Liver (tissue), 8 donors: ENCODE measurements at regions not wholly inside any gene's neighbourhood (a gene's known extent, or its start where the extent isn't known, plus 50 kb on each side); places are given as distances from the start of the nearest gene placed in this dataset.

Experiments used
- DNase-seq: peaks from one replicate; pipeline ENCODE4 v3.0.0-alpha.2; 2017; ENCODE audit warnings: low spot score
- H3K27ac ChIP-seq, 2 donors: one replicate each; pipeline ENCODE4 v1.7.0; 2013; ENCODE audit warnings: inconsistent platforms in 2 of 2, low read length in 2 of 2, control low read depth in 1 of 2, low read depth in 1 of 2, mild to moderate bottlenecking in 1 of 2
- H3K27me3 ChIP-seq, 4 donors: one replicate each; pipeline versions ENCODE4 v1.6.1 to v1.7.0; 2013; ENCODE audit warnings: low read length in 3 of 4, inconsistent platforms in 1 of 4, mild to moderate bottlenecking in 1 of 4, moderate library complexity in 1 of 4; ENCODE audit not compliant: control insufficient read depth in 4 of 4, insufficient read depth in 4 of 4
- H3K36me3 ChIP-seq, 4 donors: one replicate each; pipeline versions ENCODE4 v1.6.1 to v1.7.0; 2013; ENCODE audit warnings: low read length in 3 of 4, mild to moderate bottlenecking in 3 of 4, low read depth in 1 of 4, moderate library complexity in 1 of 4; ENCODE audit not compliant: control insufficient read depth in 4 of 4, insufficient read depth in 3 of 4
- H3K4me1 ChIP-seq, 4 donors: one replicate each; pipeline versions ENCODE4 v1.6.1 to v1.7.0; 2013; ENCODE audit warnings: low read length in 3 of 4, mild to moderate bottlenecking in 3 of 4, moderate library complexity in 1 of 4; ENCODE audit not compliant: control insufficient read depth in 4 of 4, insufficient read depth in 4 of 4
- H3K4me3 ChIP-seq, 3 donors: one replicate each; pipeline versions ENCODE4 v1.6.1 to v1.7.0; 2013; ENCODE audit warnings: low read length in 3 of 3, control low read depth in 1 of 3, low read depth in 1 of 3, mild to moderate bottlenecking in 1 of 3
- H3K9ac ChIP-seq, 2 donors: one replicate each; pipeline ENCODE4 v1.7.0; 2013; ENCODE audit warnings: low read length in 2 of 2, mild to moderate bottlenecking in 2 of 2, moderate library complexity in 2 of 2, control low read depth in 1 of 2, low read depth in 1 of 2
- H3K9me3 ChIP-seq, 4 donors: one replicate each; pipeline versions ENCODE4 v1.6.1 to v1.7.0; 2013; ENCODE audit warnings: low read length in 3 of 4; ENCODE audit not compliant: control insufficient read depth in 4 of 4
- ATF3 ChIP-seq: IDR thresholded peaks from 2 replicates; pipeline ENCODE4 v1.6.1; 2016; ENCODE audit warnings: antibody characterized with exemption
- CTCF ChIP-seq: fragments of 150-350 bp; IDR thresholded peaks from 2 replicates; pipeline ENCODE4 v1.5.1; 2017; ENCODE audit warnings: improper control_type of control experiment, low read depth, low read length; ENCODE audit not compliant: missing input control
- EGR1 ChIP-seq, 2 donors: IDR thresholded peaks; 2 replicates each; pipeline ENCODE4 v1.6.1; 2016 to 2018; ENCODE audit warnings: antibody characterized with exemption in 2 of 2, low read depth in 2 of 2
- FOXA1 ChIP-seq: IDR thresholded peaks from 2 replicates; pipeline ENCODE4 v1.6.1; 2016; ENCODE audit warnings: antibody characterized with exemption
- FOXA2 ChIP-seq: IDR thresholded peaks from 2 replicates; pipeline ENCODE4 v1.6.1; 2016; ENCODE audit warnings: antibody characterized with exemption
- GABPA ChIP-seq, 2 donors: IDR thresholded peaks in 1 of 2; conservative IDR thresholded peaks in 1 of 2; 2 replicates each; pipeline ENCODE4 v1.6.1; 2016; ENCODE audit warnings: antibody characterized with exemption in 2 of 2, mild to moderate bottlenecking in 1 of 2, moderate library complexity in 1 of 2
- HNF4A ChIP-seq, 2 donors: conservative IDR thresholded peaks; 2 replicates each; pipeline ENCODE4 v1.6.1; 2016; ENCODE audit warnings: antibody characterized with exemption in 2 of 2, mild to moderate bottlenecking in 2 of 2
- HNF4G ChIP-seq: IDR thresholded peaks from 2 replicates; pipeline ENCODE4 v1.6.1; 2016; ENCODE audit warnings: antibody characterized with exemption
- JUND ChIP-seq, 2 donors: IDR thresholded peaks; 2 replicates each; pipeline ENCODE4 v1.6.1; 2016; ENCODE audit warnings: antibody characterized with exemption in 2 of 2
- MAX ChIP-seq: IDR thresholded peaks from 2 replicates; pipeline ENCODE4 v1.6.1; 2016; ENCODE audit warnings: antibody characterized with exemption
- NR2F2 ChIP-seq: IDR thresholded peaks from 2 replicates; pipeline ENCODE4 v1.6.1; 2016; ENCODE audit warnings: antibody characterized with exemption
- RAD21 ChIP-seq, 2 donors: IDR thresholded peaks; 2 replicates each; pipeline ENCODE4 v1.6.1; 2016; ENCODE audit warnings: antibody characterized with exemption in 2 of 2, mild to moderate bottlenecking in 2 of 2
- REST ChIP-seq: IDR thresholded peaks from 2 replicates; pipeline ENCODE4 v1.6.1; 2016; ENCODE audit warnings: antibody characterized with exemption, mild to moderate bottlenecking
- RXRA ChIP-seq, 2 donors: IDR thresholded peaks; 2 replicates each; pipeline ENCODE4 v1.6.1; 2017 to 2018; ENCODE audit warnings: antibody characterized with exemption in 2 of 2, mild to moderate bottlenecking in 1 of 2
- SP1 ChIP-seq: IDR thresholded peaks from 2 replicates; pipeline ENCODE4 v1.6.1; 2018; ENCODE audit warnings: antibody characterized with exemption, mild to moderate bottlenecking
- TAF1 ChIP-seq: conservative IDR thresholded peaks from 2 replicates; pipeline ENCODE4 v1.6.1; 2016; ENCODE audit warnings: antibody characterized with exemption, mild to moderate bottlenecking
- YY1 ChIP-seq: IDR thresholded peaks from 2 replicates; pipeline ENCODE4 v1.6.1; 2016; ENCODE audit warnings: antibody characterized with exemption, mild to moderate bottlenecking
- ZBTB33 ChIP-seq: IDR thresholded peaks from 2 replicates; pipeline ENCODE4 v1.6.1; 2016; ENCODE audit warnings: antibody characterized with exemption
- WGBS: extraction: QIAGEN DNeasy Blood & Tissue Kit; methylation state at CpG from one replicate; pipeline ENCODE4 v1.1.7; 2013; 5-methylcytosine and 5-hydroxymethylcytosine counted together
- donor health status: healthy.
- donor health status: healthy.
- donor health status: healthy.
- donor health status: healthy.
- donor health status: healthy.

GRCh38 chr1:213330281-213330680 is 279.2 kb downstream of the RPS6KC1 start (continued):
- no peak for TF ChIP-seq CTCF

GRCh38 chr1:213331631-213332175 is 280.7 kb downstream of the RPS6KC1 start:
- TF ChIP-seq FOXA2: no peak
- TF ChIP-seq JUND (IDR thresholded peaks at IDR 0.05): no peak
- no peak for TF ChIP-seq RXRA (IDR thresholded peaks at IDR 0.05)
- no peak for TF ChIP-seq NR2F2
- no peak for TF ChIP-seq FOXA1
- TF ChIP-seq SP1: no peak
- TF ChIP-seq MAX: no peak
- TF ChIP-seq HNF4A (conservative IDR thresholded peaks at IDR 0.05): no peak
- no peak for TF ChIP-seq GABPA (IDR thresholded peaks at IDR 0.05 in 1 of 2, conservative IDR thresholded peaks at IDR 0.05 in 1 of 2)
- TF ChIP-seq CTCF: no peak
- TF ChIP-seq HNF4G: no peak
- TF ChIP-seq RAD21 (IDR thresholded peaks at IDR 0.05): no peak
- TF ChIP-seq TAF1: no peak
- no peak for TF ChIP-seq EGR1 (IDR thresholded peaks at IDR 0.05; ENCODE audit: low read depth in 2 of 2)
- TF ChIP-seq ATF3: no peak
- no peak for TF ChIP-seq ZBTB33
- no peak for TF ChIP-seq REST
- no peak for TF ChIP-seq YY1
- Histone ChIP-seq H3K36me3 (no peaks in the 10 kb centered on the region), H3K4me3 (no peak overlapping the region), H3K9me3 (no peaks in the 10 kb centered on the region), H3K9ac (no peak overlapping the region), H3K27ac (no peak overlapping the region), H3K4me1 (peaks cover 0 to 7% (median 1%) of the 10 kb centered on the region in 4 donors), H3K27me3 (no peaks in the 10 kb centered on the region)
- DNase-seq: no peak
- WGBS: 90% methylated on average over 4 of the region's 4 CpGs
